Muscle of back (tissue), 3 donors: ENCODE measurements at regions not wholly inside any gene's neighbourhood (a gene's known extent, or its start where the extent isn't known, plus 50 kb on each side); places are given as distances from the start of the nearest gene placed in this dataset.

Experiments
- DNase-seq, 3 donors: peaks; one replicate each; pipeline versions ENCODE4 v3.0.0 to v3.0.0-alpha.2; 2013

- DNase-seq: no peak
Measured at GRCh38 chr6:1091900-1092299, 220.0 kb upstream of the FOXQ1 start.

DNA sequence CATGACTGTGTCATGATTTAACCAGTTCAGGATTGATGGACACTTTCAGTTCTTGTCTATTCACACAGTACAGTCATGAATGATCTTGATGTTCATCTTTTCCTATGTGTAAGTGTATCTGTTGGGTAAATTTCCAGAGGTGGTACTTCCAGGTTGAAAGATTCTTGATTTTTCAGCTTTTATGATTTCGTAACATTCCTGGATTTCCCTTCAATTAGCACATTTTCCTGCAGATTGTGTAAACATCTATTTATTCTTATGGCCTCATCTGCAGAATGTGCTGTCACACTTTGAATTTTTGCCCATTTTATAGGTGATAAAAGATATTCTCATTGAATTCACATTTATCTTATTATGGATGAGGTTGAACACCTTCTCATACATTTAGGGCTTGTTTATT is 222.0 kb upstream of the FOXQ1 start:
- DNase-seq: no peak

- no peak for DNase-seq
Measured at GRCh38 chr6:1088492-1089001, 223.4 kb upstream of the FOXQ1 start.

DNA sequence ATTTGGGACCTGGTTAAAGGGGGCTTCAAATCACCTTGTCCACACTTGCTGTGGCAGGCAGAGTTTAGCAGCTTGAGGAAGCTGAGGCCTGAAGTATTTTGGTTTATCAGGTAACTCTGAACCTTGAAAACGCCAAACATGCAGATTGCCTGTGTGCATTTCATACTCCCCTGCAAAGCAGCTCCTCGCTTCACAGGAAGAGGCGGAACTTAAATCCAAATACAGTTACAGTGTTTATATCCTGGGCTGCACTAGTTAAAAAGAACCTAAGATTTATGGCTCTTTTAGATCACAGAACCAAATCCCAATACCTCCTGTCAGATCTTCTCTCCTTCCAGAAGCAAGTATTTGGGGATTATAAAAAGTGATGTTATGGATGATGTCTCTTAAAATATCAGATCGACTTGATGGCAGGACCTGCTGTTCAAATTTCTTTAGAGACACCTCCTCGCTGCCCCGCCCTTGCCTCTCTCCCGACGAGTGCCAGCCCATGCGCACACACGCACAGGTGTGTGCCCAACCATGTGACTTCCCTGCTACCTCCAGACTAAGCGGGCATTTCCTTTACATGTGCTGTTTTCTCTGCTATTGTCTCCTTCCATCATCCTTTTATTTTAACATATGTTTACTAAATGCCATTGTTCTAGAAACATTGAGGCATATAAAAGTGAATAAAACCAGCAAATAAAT is 224.6 kb upstream of the FOXQ1 start:
- DNase-seq: no peak

DNA sequence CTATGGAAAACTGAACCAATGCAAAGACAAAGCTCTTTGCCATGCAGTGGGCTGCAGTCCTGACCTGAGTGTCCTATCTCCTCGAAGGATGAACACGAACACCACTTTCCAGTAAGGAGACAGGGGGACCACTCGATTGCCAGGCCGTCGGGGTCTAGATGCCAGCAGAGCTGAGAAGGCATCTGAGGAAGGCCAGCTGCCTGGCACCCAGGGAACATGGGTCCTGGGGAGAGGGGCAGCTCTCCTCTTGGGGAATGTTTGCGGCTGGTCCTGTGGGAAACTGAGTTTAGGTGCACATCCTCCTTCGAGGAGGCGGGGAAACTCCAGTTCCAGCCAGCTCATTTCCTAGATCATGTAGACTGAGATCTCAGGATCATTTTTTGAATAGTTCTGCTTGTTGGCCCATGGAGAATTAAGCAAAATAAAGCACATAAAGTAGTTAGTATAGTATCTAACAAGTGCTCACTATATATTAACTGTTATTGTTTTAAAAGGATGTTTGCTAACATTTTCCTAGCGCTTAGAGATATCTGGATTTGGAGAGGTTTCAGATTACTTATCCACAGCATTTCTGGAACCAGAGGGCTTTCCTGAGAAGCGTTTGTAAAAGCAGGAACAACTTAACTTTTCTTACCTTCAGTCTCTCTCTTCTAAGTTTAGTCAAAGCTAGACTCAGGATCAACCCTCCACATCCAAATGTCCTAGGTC is 225.3 kb upstream of the FOXQ1 start:
- no peak for DNase-seq

DNA sequence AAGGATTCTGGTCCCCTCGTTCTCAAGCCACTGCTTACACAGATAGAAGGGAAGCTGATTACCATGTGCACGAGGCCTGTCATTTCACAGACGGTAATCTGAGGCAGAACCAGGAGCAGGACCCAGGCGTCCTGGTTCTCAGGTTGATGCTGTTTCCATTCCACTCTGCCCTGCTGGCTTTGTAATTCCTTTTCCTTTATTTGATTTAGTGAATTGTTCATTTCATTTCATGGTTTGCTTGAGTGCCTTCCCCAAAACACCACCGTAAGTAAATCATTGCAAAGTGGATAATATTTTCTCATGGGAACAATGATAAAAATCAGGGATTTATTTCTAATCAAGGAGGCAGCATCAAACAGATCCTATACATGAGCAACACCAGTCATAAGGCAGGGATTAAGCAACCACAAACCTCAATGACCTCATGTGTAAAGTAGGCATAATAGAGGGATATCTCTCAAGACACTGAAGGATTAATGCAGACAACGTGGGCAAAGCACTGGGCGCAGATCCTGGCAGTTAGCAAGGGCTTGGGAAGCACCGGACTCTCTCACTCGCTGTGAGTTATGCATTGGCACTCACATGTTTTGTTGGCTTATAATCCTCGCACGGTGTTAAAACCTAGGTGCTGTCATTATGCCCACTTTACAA is 229.5 kb upstream of the FOXQ1 start:
- peak in 1 of 3 donors; percentile 29 for DNase-seq

- DNase-seq: peak; percentile 40 to 73 (median 46)
Measured at GRCh38 chr6:1081551-1082284, 230.2 kb upstream of the FOXQ1 start.

GRCh38 chr6:1080453-1081337 is 231.2 kb upstream of the FOXQ1 start:
- DNase-seq: no peak

GRCh38 chr6:1079525-1079924 is 232.4 kb upstream of the FOXQ1 start:
- DNase-seq: no peak

DNA sequence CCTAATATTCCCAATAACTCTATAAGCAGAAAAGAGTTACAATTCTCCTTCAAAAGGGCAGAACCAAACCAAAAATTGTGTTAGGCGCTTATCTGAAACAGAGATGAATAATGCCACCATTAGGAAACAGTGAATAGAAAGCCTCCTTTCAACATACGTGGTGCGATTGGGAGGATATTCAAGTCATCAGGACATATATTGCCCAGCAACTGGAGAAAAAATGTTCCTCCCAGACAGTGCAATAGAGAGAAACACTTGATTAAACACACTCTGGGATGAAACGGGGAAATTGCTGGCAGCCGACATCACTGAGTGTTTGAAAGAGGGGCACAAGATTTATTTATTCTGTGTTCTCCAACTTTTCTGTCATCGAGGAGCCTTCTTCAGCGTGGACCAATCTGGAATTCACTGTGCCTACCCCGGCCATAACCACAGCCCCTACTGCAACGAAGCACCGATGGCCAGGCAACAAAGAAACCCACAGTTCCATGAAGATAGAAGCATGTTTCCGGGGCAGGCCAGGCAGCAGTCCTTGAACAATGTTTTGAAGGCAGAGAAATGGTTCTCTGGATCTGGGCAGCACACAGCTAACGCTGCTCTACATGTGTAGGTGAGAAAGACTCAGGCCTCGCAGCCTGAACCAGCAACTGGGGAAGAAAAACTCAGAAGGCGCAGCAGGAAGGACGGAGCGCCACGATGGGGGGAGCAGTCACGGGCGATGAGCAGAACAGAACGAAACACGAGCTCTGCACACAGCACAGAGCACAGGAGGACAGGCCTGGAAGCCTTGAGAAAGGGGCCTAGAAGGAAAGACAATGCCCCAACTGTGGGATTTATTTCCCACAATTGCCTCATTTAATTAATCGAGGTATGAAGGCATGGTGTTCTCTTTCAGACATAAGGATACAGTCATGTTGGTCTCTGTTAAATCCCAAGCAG is 234.2 kb upstream of the FOXQ1 start:
- DNase-seq: no peak

- no peak for DNase-seq
Measured at GRCh38 chr6:1076531-1077459, 235.1 kb upstream of the FOXQ1 start.

- no peak for DNase-seq
Measured at GRCh38 chr6:1075880-1076279, 236.0 kb upstream of the FOXQ1 start.

GRCh38 chr6:1075444-1075843 is 236.5 kb upstream of the FOXQ1 start:
- DNase-seq: no peak

- DNase-seq: no peak
Measured at GRCh38 chr6:1070085-1070521, 241.8 kb upstream of the FOXQ1 start.

GRCh38 chr6:1068905-1069304 is 243.0 kb upstream of the FOXQ1 start:
- no peak for DNase-seq

DNA sequence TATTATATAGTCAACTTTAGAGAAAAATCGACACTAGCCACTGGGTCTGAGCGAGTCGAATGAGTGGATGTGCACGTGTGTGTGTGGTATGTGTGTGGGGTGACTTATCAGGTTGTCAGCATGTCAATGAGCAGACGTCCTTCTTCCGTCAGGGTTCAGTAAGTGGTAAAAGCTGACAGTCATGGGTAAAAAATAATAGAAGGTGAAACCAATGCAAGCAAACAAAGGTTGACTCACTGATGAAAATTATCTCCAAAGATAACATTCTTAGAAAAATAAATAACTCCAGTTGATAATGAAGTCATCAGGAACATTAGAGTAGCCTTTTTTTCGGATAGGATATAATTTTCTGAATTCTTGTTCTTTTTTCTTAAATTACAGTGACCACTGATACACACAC is 243.8 kb upstream of the FOXQ1 start:
- DNase-seq: no peak

DNA sequence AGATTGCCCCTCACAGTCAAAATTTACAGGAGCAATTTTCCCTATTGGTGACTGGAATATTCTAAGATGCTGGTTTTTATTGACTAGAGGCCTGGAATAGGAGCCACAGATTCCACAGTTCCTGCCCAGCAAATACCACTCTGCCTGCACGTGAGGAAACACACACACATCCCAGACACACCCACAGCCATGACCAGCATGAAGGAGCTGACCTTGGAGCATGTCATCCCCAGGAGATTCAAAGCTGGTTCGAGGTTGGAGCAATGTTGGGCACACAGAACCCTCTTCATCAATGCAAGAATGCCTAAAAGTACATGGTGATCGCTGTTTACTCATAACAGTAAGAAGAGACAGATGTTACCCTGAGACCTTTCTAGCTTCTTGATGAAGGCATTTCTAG is 244.6 kb upstream of the FOXQ1 start:
- DNase-seq: no peak

- no peak for DNase-seq
Measured at GRCh38 chr6:1066449-1067090, 245.3 kb upstream of the FOXQ1 start.
